PC-3 (cell line): ENCODE measurements at regions not wholly inside any gene's neighbourhood (a gene's known extent, or its start where the extent isn't known, plus 50 kb on each side); places are given as distances from the start of the nearest gene placed in this dataset.

Source experiments
- EZH2 ChIP-seq: fragments of 300-600 bp; sonication (generic); IDR thresholded peaks from one replicate; pipeline ENCODE4 v1.6.1; 2017; ENCODE audit warnings: antibody characterized with exemption, mild to moderate bottlenecking, low read length; ENCODE audit not compliant: unreplicated experiment
- TF ChIP-seq, protein P1 (sequence below): fragments of 300-600 bp; sonication (generic); conservative IDR thresholded peaks from 2 replicates; pipeline ENCODE4 v1.5.1; 2017; ENCODE audit warnings: antibody characterized with exemption, low read depth, mild to moderate bottlenecking, low read length

DNA sequence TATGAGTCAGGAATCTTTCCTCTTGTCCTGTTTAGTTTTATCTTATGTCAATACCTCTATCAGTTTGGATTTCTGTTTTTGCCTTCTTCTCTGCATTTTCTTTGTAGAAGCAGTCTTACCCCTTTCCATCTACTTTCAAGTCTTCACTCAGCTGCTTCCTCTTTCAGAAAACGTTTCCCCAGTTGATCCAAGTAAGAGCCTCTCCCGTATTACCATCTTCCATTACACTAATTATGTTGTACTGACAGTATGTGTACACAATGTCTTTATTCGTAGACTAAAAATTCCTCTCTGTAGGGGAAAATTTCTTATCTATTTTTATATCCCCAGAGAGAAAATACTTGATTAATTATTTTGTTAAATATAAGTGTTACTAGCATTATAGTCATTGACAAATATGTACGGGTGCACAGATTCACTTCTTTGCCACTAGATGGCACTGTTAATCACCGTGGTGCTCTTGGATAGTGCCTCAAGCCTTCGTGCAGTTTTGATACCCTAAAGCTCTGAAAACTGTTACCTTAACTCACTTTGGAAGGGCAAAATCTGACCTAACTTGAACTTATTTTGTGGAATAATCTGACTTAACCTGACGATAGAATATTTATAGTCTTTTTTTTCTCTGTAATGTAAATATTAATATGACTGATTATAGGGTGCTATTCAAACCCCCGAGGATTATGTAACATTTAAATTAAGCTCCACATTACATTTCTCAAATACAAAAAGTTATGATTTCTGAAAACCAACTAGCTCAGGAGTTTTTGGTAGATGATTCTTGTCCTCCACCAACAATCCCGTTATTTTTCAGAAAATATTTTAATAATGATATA lies 74.2 kb upstream of the POU1F1 start:
- TF ChIP-seq, protein P1, sequence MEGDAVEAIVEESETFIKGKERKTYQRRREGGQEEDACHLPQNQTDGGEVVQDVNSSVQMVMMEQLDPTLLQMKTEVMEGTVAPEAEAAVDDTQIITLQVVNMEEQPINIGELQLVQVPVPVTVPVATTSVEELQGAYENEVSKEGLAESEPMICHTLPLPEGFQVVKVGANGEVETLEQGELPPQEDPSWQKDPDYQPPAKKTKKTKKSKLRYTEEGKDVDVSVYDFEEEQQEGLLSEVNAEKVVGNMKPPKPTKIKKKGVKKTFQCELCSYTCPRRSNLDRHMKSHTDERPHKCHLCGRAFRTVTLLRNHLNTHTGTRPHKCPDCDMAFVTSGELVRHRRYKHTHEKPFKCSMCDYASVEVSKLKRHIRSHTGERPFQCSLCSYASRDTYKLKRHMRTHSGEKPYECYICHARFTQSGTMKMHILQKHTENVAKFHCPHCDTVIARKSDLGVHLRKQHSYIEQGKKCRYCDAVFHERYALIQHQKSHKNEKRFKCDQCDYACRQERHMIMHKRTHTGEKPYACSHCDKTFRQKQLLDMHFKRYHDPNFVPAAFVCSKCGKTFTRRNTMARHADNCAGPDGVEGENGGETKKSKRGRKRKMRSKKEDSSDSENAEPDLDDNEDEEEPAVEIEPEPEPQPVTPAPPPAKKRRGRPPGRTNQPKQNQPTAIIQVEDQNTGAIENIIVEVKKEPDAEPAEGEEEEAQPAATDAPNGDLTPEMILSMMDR = peak; percentile 95
- TF ChIP-seq EZH2 = no peak
